ENCODE measurements at regions not wholly inside any gene's neighbourhood (a gene's known extent, or its start where the extent isn't known, plus 50 kb on each side); places are given as distances from the start of the nearest gene placed in this dataset.

- no peak for DNase-seq
- TF ChIP-seq, protein P1, sequence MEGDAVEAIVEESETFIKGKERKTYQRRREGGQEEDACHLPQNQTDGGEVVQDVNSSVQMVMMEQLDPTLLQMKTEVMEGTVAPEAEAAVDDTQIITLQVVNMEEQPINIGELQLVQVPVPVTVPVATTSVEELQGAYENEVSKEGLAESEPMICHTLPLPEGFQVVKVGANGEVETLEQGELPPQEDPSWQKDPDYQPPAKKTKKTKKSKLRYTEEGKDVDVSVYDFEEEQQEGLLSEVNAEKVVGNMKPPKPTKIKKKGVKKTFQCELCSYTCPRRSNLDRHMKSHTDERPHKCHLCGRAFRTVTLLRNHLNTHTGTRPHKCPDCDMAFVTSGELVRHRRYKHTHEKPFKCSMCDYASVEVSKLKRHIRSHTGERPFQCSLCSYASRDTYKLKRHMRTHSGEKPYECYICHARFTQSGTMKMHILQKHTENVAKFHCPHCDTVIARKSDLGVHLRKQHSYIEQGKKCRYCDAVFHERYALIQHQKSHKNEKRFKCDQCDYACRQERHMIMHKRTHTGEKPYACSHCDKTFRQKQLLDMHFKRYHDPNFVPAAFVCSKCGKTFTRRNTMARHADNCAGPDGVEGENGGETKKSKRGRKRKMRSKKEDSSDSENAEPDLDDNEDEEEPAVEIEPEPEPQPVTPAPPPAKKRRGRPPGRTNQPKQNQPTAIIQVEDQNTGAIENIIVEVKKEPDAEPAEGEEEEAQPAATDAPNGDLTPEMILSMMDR (IDR thresholded peaks at IDR 0.05) = no peak
- no peak for FAIRE-seq
- Histone ChIP-seq H3K9me3 (no peaks in the 10 kb centered on the region), H3K36me3 (no peaks in the 10 kb centered on the region), H3K27me3 (no peaks in the 10 kb centered on the region), H3K27ac (no peak overlapping the region), H3K4me1 (no peaks in the 10 kb centered on the region), H3K4me3 (no peak overlapping the region)
- no peak for ATAC-seq
- intact Hi-C loops (cut with DNase I) = no loop called here
Observed at GRCh38 chr3:177445549-177445948, 248.3 kb upstream of the TBL1XR1 start.

- DNase-seq (no peak), ATAC-seq (peak in 1 of 4 donors; percentile 27), FAIRE-seq (no peak)
- 80 to 83% methylated on average over 6 of the region's 6 CpGs for WGBS, 2 donors
- Histone ChIP-seq H3K27me3 (no peaks in the 10 kb centered on the region), H3K9me3 (no peaks in the 10 kb centered on the region), H3K27ac (no peak overlapping the region), H3K4me1 (no peaks in the 10 kb centered on the region), H3K4me3 (no peak overlapping the region), H3K36me3 (no peaks in the 10 kb centered on the region)
- TF ChIP-seq, protein P1 (IDR thresholded peaks at IDR 0.05) = no peak
- intact Hi-C loops (cut with DNase I) = no loop called here
Observed at GRCh38 chr3:177446165-177446601, 248.9 kb upstream of the TBL1XR1 start.

DNA sequence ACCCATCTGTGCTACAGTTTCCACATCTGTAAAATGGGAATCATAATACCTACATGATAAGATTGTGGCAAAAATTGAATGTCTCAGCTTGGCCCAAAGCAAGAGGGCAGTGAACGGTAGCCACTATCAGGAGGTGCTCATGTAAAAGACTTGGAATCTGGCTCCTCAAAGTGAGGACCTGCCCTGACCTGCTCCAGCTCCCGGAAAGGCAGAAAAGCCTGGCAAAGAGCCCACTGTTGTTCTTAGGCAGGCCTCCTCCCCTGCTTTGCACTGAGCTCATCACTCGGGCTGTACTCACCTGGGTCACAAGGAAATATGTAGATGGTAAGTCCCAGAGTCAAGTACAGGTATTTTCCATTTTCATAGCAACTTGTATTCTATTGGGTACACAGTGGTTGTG is 250.7 kb upstream of the TBL1XR1 start:
- 46 to 47% methylated on average over 3 of the region's 3 CpGs for WGBS, 2 donors
- H3K4me3 ChIP-seq = no peak overlapping the region
- no peaks in the 10 kb centered on the region for H3K36me3 ChIP-seq
- FAIRE-seq = no peak
- H3K27me3 ChIP-seq = no peaks in the 10 kb centered on the region
- H3K27ac ChIP-seq = no peak overlapping the region
- H3K9me3 ChIP-seq = no peaks in the 10 kb centered on the region
- H3K4me1 ChIP-seq = no peaks in the 10 kb centered on the region
- TF ChIP-seq, protein P1 (IDR thresholded peaks at IDR 0.05) = no peak
- ATAC-seq = peak; percentile 50 to 83 (median 73)
- intact Hi-C loops (cut with DNase I) = no loop called here
- DNase-seq = peak in 4 of 6 donors; percentile 17 to 75 (median 38)

- Histone ChIP-seq H3K27ac (peak overlapping the region in 1 of 4 donors; percentile 37), H3K27me3 (no peaks in the 10 kb centered on the region), H3K36me3 (no peaks in the 10 kb centered on the region), H3K4me1 (no peaks in the 10 kb centered on the region), H3K4me3 (no peak overlapping the region), H3K9me3 (no peaks in the 10 kb centered on the region)
- DNase-seq = no peak
- FAIRE-seq = no peak
- intact Hi-C loops (cut with DNase I) = no loop called here
- ATAC-seq = no peak
- 75 to 79% methylated on average over 3 of the region's 3 CpGs for WGBS, 2 donors
- TF ChIP-seq, protein P1 (IDR thresholded peaks at IDR 0.05) = no peak
Observed at GRCh38 chr3:177448987-177449359, 251.7 kb upstream of the TBL1XR1 start.

DNA sequence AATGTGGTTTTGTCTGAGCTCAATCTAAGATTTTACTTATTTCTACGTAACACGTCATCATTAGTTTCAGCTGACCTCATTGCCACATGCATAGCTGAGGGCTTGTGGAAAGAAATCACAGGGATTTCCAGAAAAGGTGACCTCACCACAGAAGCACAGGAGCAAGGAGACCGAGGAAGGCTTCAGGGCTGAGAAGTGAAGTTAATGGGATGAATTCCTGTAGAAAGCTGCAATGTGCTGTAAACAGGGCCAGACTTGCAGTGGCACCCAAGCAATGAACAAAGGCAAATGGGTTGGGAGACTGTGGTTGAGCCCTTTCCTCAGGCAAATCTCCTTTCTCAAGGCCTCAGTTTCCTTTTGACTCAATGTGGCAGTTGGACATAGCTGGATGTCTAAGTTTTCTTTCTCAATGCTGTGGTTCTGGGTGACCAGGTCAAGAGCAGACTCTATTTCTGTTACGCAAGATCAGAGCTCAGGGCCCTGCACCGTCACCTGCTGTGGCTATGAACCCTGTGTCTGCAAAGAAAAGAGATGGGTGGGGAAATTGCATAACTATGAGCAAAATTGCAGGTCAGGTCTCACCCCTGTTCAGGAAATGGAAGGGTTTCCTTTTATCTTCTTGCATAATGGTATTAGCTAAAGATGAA is 252.2 kb upstream of the TBL1XR1 start:
- intact Hi-C loops (cut with DNase I) = no loop called here
- peak overlapping the region in 1 of 4 donors; percentile 37 for H3K27ac ChIP-seq
- TF ChIP-seq, protein P1 (IDR thresholded peaks at IDR 0.05) = no peak
- 89 to 95% methylated on average over 5 of the region's 5 CpGs for WGBS, 2 donors
- no peaks in the 10 kb centered on the region for H3K36me3 ChIP-seq
- FAIRE-seq = no peak
- ATAC-seq = peak in 2 of 4 donors; percentile 29 to 46
- H3K9me3 ChIP-seq = no peaks in the 10 kb centered on the region
- no peak overlapping the region for H3K4me3 ChIP-seq
- no peaks in the 10 kb centered on the region for H3K4me1 ChIP-seq
- no peaks in the 10 kb centered on the region for H3K27me3 ChIP-seq
- no peak for DNase-seq

All from pancreas (tissue), 10 donors.